ENCODE measurements at regions not wholly inside any gene's neighbourhood (a gene's known extent, or its start where the extent isn't known, plus 50 kb on each side); places are given as distances from the start of the nearest gene placed in this dataset.

- TF ChIP-seq, protein P1, sequence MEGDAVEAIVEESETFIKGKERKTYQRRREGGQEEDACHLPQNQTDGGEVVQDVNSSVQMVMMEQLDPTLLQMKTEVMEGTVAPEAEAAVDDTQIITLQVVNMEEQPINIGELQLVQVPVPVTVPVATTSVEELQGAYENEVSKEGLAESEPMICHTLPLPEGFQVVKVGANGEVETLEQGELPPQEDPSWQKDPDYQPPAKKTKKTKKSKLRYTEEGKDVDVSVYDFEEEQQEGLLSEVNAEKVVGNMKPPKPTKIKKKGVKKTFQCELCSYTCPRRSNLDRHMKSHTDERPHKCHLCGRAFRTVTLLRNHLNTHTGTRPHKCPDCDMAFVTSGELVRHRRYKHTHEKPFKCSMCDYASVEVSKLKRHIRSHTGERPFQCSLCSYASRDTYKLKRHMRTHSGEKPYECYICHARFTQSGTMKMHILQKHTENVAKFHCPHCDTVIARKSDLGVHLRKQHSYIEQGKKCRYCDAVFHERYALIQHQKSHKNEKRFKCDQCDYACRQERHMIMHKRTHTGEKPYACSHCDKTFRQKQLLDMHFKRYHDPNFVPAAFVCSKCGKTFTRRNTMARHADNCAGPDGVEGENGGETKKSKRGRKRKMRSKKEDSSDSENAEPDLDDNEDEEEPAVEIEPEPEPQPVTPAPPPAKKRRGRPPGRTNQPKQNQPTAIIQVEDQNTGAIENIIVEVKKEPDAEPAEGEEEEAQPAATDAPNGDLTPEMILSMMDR (IDR thresholded peaks at IDR 0.05): no peak
- Histone ChIP-seq H3K27ac (no peak overlapping the region), H3K4me3 (no peak overlapping the region), H3K9me3 (no peaks in the 10 kb centered on the region), H3K36me3 (no peaks in the 10 kb centered on the region), H3K27me3 (peaks cover 3 to 28% of the 10 kb centered on the region in 2 donors), H3K4me1 (peaks cover 0 to 4% of the 10 kb centered on the region in 2 donors)
- no peak for DNase-seq (ENCODE audit: low spot score)
These were observed 60.6 kb upstream of the PAX2 start for GRCh38 chr10:100684688-100685235.

DNA sequence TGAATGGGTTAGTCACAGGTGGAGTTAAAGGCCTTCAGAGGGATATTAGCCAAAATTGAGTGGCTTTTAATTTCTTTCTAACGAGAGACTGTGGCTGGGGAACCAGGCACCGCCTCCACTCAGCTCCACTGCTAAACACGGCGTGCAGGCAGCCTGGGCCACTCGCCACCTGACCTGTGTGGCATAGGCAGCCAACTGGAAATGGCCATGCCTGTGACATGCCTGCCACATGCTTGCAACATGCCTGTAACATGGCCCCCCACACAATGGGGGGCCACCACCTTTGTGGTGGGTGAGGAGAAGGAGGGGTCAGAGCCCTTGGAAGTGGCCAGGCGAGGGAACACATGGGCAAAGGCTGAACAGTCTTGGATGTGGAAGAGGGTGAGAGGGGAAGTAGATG is 60.1 kb upstream of the PAX2 start:
- no peak for DNase-seq (ENCODE audit: low spot score)
- Histone ChIP-seq H3K27me3 (peaks cover 3 to 28% of the 10 kb centered on the region in 2 donors), H3K4me1 (peaks cover 0 to 4% of the 10 kb centered on the region in 2 donors), H3K27ac (no peak overlapping the region), H3K4me3 (no peak overlapping the region), H3K9me3 (no peaks in the 10 kb centered on the region), H3K36me3 (no peaks in the 10 kb centered on the region)
- TF ChIP-seq, protein P1 (IDR thresholded peaks at IDR 0.05): no peak

GRCh38 chr10:100687143-100688003 is 58.0 kb upstream of the PAX2 start:
- no peak for DNase-seq (ENCODE audit: low spot score)
- H3K27ac ChIP-seq: no peak overlapping the region
- no peaks in the 10 kb centered on the region for H3K9me3 ChIP-seq
- H3K4me1 ChIP-seq: no peaks in the 10 kb centered on the region
- TF ChIP-seq, protein P1 (IDR thresholded peaks at IDR 0.05): no peak
- no peak overlapping the region for H3K4me3 ChIP-seq
- H3K27me3 ChIP-seq: peaks cover 3 to 17% of the 10 kb centered on the region in 2 donors
- H3K36me3 ChIP-seq: no peaks in the 10 kb centered on the region

GRCh38 chr10:100688201-100688600 is 57.2 kb upstream of the PAX2 start:
- no peak overlapping the region for H3K27ac ChIP-seq
- H3K4me3 ChIP-seq: no peak overlapping the region
- H3K36me3 ChIP-seq: no peaks in the 10 kb centered on the region
- H3K27me3 ChIP-seq: peaks cover 2 to 14% of the 10 kb centered on the region in 2 donors
- H3K9me3 ChIP-seq: no peaks in the 10 kb centered on the region
- TF ChIP-seq, protein P1 (IDR thresholded peaks at IDR 0.05): no peak
- no peaks in the 10 kb centered on the region for H3K4me1 ChIP-seq
- DNase-seq (ENCODE audit: low spot score): no peak

GRCh38 chr10:100693821-100694220 is 51.6 kb upstream of the PAX2 start:
- TF ChIP-seq, protein P1 (IDR thresholded peaks at IDR 0.05): no peak
- H3K27me3 ChIP-seq: no peaks in the 10 kb centered on the region

More at GRCh38 chr10:100693821-100694220, 51.6 kb upstream of the PAX2 start:
- no peak overlapping the region for H3K27ac ChIP-seq
- no peaks in the 10 kb centered on the region for H3K9me3 ChIP-seq
- H3K4me1 ChIP-seq: no peaks in the 10 kb centered on the region
- no peak overlapping the region for H3K4me3 ChIP-seq
- no peak for DNase-seq (ENCODE audit: low spot score)
- H3K36me3 ChIP-seq: no peaks in the 10 kb centered on the region
